ENCODE measurements at regions not wholly inside any gene's neighbourhood (a gene's known extent, or its start where the extent isn't known, plus 50 kb on each side); places are given as distances from the start of the nearest gene placed in this dataset.

GRCh38 chr11:129589190-129589860 is 213.7 kb downstream of the BARX2 start:
- peaks cover 0 to 4% (median 0%) of the 10 kb centered on the region in 5 donors for H3K4me1 ChIP-seq (ENCODE audit: control insufficient read depth in 5 of 5, insufficient read depth in 5 of 5, low read length in 5 of 5)
- H3K27ac ChIP-seq (ENCODE audit: low read depth, low read length) = no peak overlapping the region
- H3K9ac ChIP-seq (ENCODE audit: low read length in 5 of 5) = no peak overlapping the region

DNA sequence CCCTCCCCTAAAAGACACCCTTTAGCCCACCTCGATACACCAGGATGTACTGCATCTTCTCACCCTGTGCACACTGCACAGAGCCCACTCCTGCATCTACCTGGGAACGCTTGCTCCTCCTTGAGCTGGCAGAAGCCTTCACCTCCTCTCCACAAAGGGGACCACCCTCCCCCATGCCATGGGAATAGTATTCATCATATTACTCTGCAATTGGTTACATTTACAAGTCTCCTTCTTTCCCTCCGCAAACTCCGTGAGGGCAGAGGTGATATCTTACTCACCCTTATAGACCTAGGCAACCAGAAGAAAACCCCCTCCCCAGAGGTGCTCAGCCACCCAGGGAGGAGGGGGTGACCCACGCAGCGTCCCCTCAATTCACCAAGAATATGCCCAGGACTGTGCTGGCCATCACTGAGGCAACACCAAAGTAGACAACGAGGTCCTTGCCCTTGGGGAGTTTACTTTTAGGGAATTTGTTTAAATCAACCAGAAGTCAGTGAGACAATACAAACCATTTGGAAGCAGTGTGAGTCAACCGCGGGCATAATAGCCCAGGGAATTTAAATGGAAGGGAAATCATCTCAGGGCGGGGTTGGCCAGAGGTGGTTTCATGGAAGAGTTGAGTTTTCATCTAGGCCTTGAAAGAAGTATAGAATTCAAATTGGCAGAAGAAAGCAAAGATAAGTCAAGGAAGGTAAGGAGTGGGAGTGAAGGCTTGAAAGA is 214.5 kb downstream of the BARX2 start:
- H3K4me1 ChIP-seq (ENCODE audit: control insufficient read depth in 5 of 5, insufficient read depth in 5 of 5, low read length in 5 of 5) = peaks cover 0 to 4% (median 0%) of the 10 kb centered on the region in 5 donors
- H3K27ac ChIP-seq (ENCODE audit: low read depth, low read length) = no peak overlapping the region
- H3K9me3 ChIP-seq (ENCODE audit: control insufficient read depth in 5 of 5, low read length in 5 of 5) = no peaks in the 10 kb centered on the region
- H3K4me3 ChIP-seq (ENCODE audit: low read depth in 1 of 5, low read length in 5 of 5) = no peak overlapping the region
- H3K36me3 ChIP-seq (ENCODE audit: control insufficient read depth in 5 of 5, insufficient read depth in 5 of 5, low read length in 5 of 5) = no peaks in the 10 kb centered on the region
- peaks cover 0 to 6% (median 3%) of the 10 kb centered on the region in 5 donors for H3K27me3 ChIP-seq (ENCODE audit: control insufficient read depth in 5 of 5, insufficient read depth in 4 of 5, low read length in 5 of 5)
- no peak overlapping the region for H3K9ac ChIP-seq (ENCODE audit: low read length in 5 of 5)

More at GRCh38 chr11:129589190-129589860, 213.7 kb downstream of the BARX2 start:
- H3K27me3 ChIP-seq (ENCODE audit: control insufficient read depth in 5 of 5, insufficient read depth in 4 of 5, low read length in 5 of 5) = peaks cover 0 to 5% (median 0%) of the 10 kb centered on the region in 5 donors
- no peaks in the 10 kb centered on the region for H3K36me3 ChIP-seq (ENCODE audit: control insufficient read depth in 5 of 5, insufficient read depth in 5 of 5, low read length in 5 of 5)
- H3K4me3 ChIP-seq (ENCODE audit: low read depth in 1 of 5, low read length in 5 of 5) = no peak overlapping the region
- H3K9me3 ChIP-seq (ENCODE audit: control insufficient read depth in 5 of 5, low read length in 5 of 5) = no peaks in the 10 kb centered on the region

GRCh38 chr11:129590753-129591475 is 215.3 kb downstream of the BARX2 start:
- no peaks in the 10 kb centered on the region for H3K9me3 ChIP-seq (ENCODE audit: control insufficient read depth in 5 of 5, low read length in 5 of 5)
- no peak overlapping the region for H3K4me3 ChIP-seq (ENCODE audit: low read depth in 1 of 5, low read length in 5 of 5)
- H3K27me3 ChIP-seq (ENCODE audit: control insufficient read depth in 5 of 5, insufficient read depth in 4 of 5, low read length in 5 of 5) = peaks cover 0 to 7% (median 5%) of the 10 kb centered on the region in 5 donors
- H3K4me1 ChIP-seq (ENCODE audit: control insufficient read depth in 5 of 5, insufficient read depth in 5 of 5, low read length in 5 of 5) = peaks cover 0 to 4% (median 0%) of the 10 kb centered on the region in 5 donors
- no peaks in the 10 kb centered on the region for H3K36me3 ChIP-seq (ENCODE audit: control insufficient read depth in 5 of 5, insufficient read depth in 5 of 5, low read length in 5 of 5)
- no peak overlapping the region for H3K9ac ChIP-seq (ENCODE audit: low read length in 5 of 5)
- no peak overlapping the region for H3K27ac ChIP-seq (ENCODE audit: low read depth, low read length)

GRCh38 chr11:129591527-129591926 is 215.9 kb downstream of the BARX2 start:
- Histone ChIP-seq H3K4me1 (ENCODE audit: control insufficient read depth in 5 of 5, insufficient read depth in 5 of 5, low read length in 5 of 5) (peaks cover 0 to 4% (median 0%) of the 10 kb centered on the region in 5 donors), H3K9me3 (ENCODE audit: control insufficient read depth in 5 of 5, low read length in 5 of 5) (no peaks in the 10 kb centered on the region), H3K9ac (ENCODE audit: low read length in 5 of 5) (no peak overlapping the region), H3K36me3 (ENCODE audit: control insufficient read depth in 5 of 5, insufficient read depth in 5 of 5, low read length in 5 of 5) (no peaks in the 10 kb centered on the region), H3K27ac (ENCODE audit: low read depth, low read length) (no peak overlapping the region), H3K4me3 (ENCODE audit: low read depth in 1 of 5, low read length in 5 of 5) (no peak overlapping the region), H3K27me3 (ENCODE audit: control insufficient read depth in 5 of 5, insufficient read depth in 4 of 5, low read length in 5 of 5) (peaks cover 0 to 7% (median 5%) of the 10 kb centered on the region in 5 donors)

DNA sequence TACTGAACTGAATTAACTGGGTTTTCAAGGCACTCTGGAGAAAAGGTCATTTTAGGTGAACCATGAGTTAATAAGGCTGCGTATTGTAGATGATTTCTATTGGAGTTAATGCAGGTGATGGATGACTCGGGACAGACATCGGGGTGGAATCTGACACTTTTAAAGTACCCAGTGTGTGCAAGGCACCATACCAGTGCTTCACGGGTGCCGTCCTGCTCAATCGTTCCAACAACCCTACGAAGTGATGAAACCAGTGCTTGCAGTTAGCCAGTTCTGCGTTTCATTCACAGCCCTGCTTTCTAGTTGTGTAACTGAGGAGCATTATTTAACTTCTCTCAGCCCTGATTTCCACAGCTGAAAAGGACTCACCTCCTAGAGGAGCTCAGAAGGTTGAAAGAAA is 216.5 kb downstream of the BARX2 start:
- H3K27me3 ChIP-seq (ENCODE audit: control insufficient read depth in 5 of 5, insufficient read depth in 4 of 5, low read length in 5 of 5) = peaks cover 0 to 7% (median 5%) of the 10 kb centered on the region in 5 donors
- no peak overlapping the region for H3K27ac ChIP-seq (ENCODE audit: low read depth, low read length)
- H3K9me3 ChIP-seq (ENCODE audit: control insufficient read depth in 5 of 5, low read length in 5 of 5) = no peaks in the 10 kb centered on the region
- no peak overlapping the region for H3K9ac ChIP-seq (ENCODE audit: low read length in 5 of 5)
- H3K4me1 ChIP-seq (ENCODE audit: control insufficient read depth in 5 of 5, insufficient read depth in 5 of 5, low read length in 5 of 5) = peaks cover 0 to 4% (median 0%) of the 10 kb centered on the region in 5 donors
- no peaks in the 10 kb centered on the region for H3K36me3 ChIP-seq (ENCODE audit: control insufficient read depth in 5 of 5, insufficient read depth in 5 of 5, low read length in 5 of 5)
- no peak overlapping the region for H3K4me3 ChIP-seq (ENCODE audit: low read depth in 1 of 5, low read length in 5 of 5)

DNA sequence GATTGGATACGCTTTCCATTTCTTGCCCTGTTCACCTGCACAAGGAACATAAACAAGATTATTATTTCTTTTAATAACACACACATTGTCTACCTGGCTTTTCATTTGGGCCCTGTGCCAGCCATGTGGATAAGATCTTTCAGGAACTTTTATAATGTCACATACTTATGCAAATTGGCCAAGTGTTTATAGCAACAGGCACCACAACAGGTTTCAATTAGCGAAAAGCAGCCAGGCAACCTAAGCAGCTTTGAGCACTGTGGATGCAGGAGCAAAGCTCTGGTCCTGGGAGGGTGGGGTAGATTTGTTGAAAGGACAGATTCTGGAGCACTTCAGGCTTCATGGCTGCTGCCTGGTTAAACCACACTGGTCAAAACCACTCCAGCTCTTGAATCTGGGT is 217.4 kb downstream of the BARX2 start:
- Histone ChIP-seq H3K9me3 (ENCODE audit: control insufficient read depth in 5 of 5, low read length in 5 of 5) (no peaks in the 10 kb centered on the region), H3K27ac (ENCODE audit: low read depth, low read length) (no peak overlapping the region), H3K27me3 (ENCODE audit: control insufficient read depth in 5 of 5, insufficient read depth in 4 of 5, low read length in 5 of 5) (peaks cover 0 to 7% (median 5%) of the 10 kb centered on the region in 5 donors), H3K4me1 (ENCODE audit: control insufficient read depth in 5 of 5, insufficient read depth in 5 of 5, low read length in 5 of 5) (peaks cover 0 to 4% (median 0%) of the 10 kb centered on the region in 5 donors), H3K36me3 (ENCODE audit: control insufficient read depth in 5 of 5, insufficient read depth in 5 of 5, low read length in 5 of 5) (no peaks in the 10 kb centered on the region), H3K9ac (ENCODE audit: low read length in 5 of 5) (no peak overlapping the region), H3K4me3 (ENCODE audit: low read depth in 1 of 5, low read length in 5 of 5) (no peak overlapping the region)

DNA sequence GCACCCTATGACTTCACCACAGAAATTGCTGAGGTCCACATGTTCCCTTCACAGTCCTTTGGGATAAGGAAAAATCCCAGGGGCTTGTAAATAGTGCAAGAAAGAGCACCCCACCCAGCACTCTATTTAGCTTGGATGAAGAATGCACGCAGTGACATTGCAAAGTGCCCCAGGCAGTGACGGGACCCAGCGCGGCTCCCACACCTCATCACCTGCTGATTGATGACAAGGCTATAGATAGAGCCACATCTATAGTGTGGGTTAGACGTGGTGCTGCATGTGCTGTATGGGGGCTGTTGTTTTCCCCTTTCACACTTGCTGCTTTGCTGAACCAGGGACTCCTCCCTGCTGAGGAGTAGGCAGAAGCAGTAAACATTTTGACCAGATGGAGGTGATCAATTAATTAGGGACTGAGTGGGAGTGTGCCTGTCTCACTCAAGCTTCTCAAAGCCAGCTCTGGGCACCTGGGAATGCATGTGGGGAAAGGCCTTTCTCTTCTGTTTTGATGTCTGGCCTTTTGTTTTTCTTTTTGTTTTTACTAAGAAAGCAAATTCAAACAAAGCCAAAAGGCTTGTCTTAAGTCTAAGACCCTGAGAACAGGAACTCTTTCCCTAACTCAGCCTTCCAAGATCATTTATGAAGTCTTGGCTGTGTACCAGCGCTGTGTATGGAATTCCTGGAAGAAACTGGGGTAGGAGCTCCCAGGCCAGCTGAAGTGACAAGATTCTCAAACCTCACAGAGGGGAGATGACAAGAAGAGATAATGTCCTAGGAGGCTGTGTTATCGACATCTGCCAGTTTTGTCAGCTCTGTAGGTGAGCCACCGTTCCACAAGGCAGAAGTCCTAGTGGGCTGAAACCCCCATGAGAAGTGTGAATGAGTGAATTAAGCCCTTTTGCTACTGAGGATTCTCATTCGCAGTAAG is 219.7 kb downstream of the BARX2 start:
- Histone ChIP-seq H3K4me1 (ENCODE audit: control insufficient read depth in 5 of 5, insufficient read depth in 5 of 5, low read length in 5 of 5) (no peaks in the 10 kb centered on the region), H3K9ac (ENCODE audit: low read length in 5 of 5) (no peak overlapping the region), H3K9me3 (ENCODE audit: control insufficient read depth in 5 of 5, low read length in 5 of 5) (no peaks in the 10 kb centered on the region), H3K27ac (ENCODE audit: low read depth, low read length) (no peak overlapping the region), H3K27me3 (ENCODE audit: control insufficient read depth in 5 of 5, insufficient read depth in 4 of 5, low read length in 5 of 5) (peaks cover 0 to 5% (median 3%) of the 10 kb centered on the region in 5 donors), H3K4me3 (ENCODE audit: low read depth in 1 of 5, low read length in 5 of 5) (no peak overlapping the region), H3K36me3 (ENCODE audit: control insufficient read depth in 5 of 5, insufficient read depth in 5 of 5, low read length in 5 of 5) (no peaks in the 10 kb centered on the region)

- no peaks in the 10 kb centered on the region for H3K36me3 ChIP-seq (ENCODE audit: control insufficient read depth in 5 of 5, insufficient read depth in 5 of 5, low read length in 5 of 5)
- no peaks in the 10 kb centered on the region for H3K9me3 ChIP-seq (ENCODE audit: control insufficient read depth in 5 of 5, low read length in 5 of 5)
- no peak overlapping the region for H3K9ac ChIP-seq (ENCODE audit: low read length in 5 of 5)
- peaks cover 0 to 5% (median 2%) of the 10 kb centered on the region in 5 donors for H3K27me3 ChIP-seq (ENCODE audit: control insufficient read depth in 5 of 5, insufficient read depth in 4 of 5, low read length in 5 of 5)
- H3K4me1 ChIP-seq (ENCODE audit: control insufficient read depth in 5 of 5, insufficient read depth in 5 of 5, low read length in 5 of 5) = no peaks in the 10 kb centered on the region
- no peak overlapping the region for H3K4me3 ChIP-seq (ENCODE audit: low read depth in 1 of 5, low read length in 5 of 5)
- H3K27ac ChIP-seq (ENCODE audit: low read depth, low read length) = no peak overlapping the region
Observed at GRCh38 chr11:129596351-129596750, 219.3 kb upstream of the TMEM45B start.

GRCh38 chr11:129598378-129598777 is 217.3 kb upstream of the TMEM45B start:
- H3K9me3 ChIP-seq (ENCODE audit: control insufficient read depth in 5 of 5, low read length in 5 of 5) = no peaks in the 10 kb centered on the region
- no peak overlapping the region for H3K4me3 ChIP-seq (ENCODE audit: low read depth in 1 of 5, low read length in 5 of 5)
- peaks cover 0 to 5% (median 2%) of the 10 kb centered on the region in 5 donors for H3K27me3 ChIP-seq (ENCODE audit: control insufficient read depth in 5 of 5, insufficient read depth in 4 of 5, low read length in 5 of 5)
- H3K36me3 ChIP-seq (ENCODE audit: control insufficient read depth in 5 of 5, insufficient read depth in 5 of 5, low read length in 5 of 5) = no peaks in the 10 kb centered on the region
- H3K4me1 ChIP-seq (ENCODE audit: control insufficient read depth in 5 of 5, insufficient read depth in 5 of 5, low read length in 5 of 5) = no peaks in the 10 kb centered on the region
- no peak overlapping the region for H3K9ac ChIP-seq (ENCODE audit: low read length in 5 of 5)
- H3K27ac ChIP-seq (ENCODE audit: low read depth, low read length) = no peak overlapping the region

Data from subcutaneous abdominal adipose tissue (tissue), 5 donors.